Body of pancreas (tissue), 4 donors: ENCODE measurements at regions not wholly inside any gene's neighbourhood (a gene's known extent, or its start where the extent isn't known, plus 50 kb on each side); places are given as distances from the start of the nearest gene placed in this dataset.

Experiments used
- POLR2A ChIP-seq, 3 donors: fragments of 450-650 bp; IDR thresholded peaks; one replicate each; pipeline ENCODE4 v1.6.1; 2016; ENCODE audit warnings: antibody characterized with exemption in 3 of 3, mild to moderate bottlenecking in 2 of 3
- TF ChIP-seq, protein P1 (sequence below), 7 experiments: fragments of 450-650 bp in 4 of 7; fragments of 200-600 bp in 3 of 7; sonication (generic) in 3 of 7; IDR thresholded peaks; one replicate each; pipeline ENCODE4 v1.5.1; 2016 to 2019; ENCODE audit warnings: antibody characterized with exemption in 7 of 7

DNA sequence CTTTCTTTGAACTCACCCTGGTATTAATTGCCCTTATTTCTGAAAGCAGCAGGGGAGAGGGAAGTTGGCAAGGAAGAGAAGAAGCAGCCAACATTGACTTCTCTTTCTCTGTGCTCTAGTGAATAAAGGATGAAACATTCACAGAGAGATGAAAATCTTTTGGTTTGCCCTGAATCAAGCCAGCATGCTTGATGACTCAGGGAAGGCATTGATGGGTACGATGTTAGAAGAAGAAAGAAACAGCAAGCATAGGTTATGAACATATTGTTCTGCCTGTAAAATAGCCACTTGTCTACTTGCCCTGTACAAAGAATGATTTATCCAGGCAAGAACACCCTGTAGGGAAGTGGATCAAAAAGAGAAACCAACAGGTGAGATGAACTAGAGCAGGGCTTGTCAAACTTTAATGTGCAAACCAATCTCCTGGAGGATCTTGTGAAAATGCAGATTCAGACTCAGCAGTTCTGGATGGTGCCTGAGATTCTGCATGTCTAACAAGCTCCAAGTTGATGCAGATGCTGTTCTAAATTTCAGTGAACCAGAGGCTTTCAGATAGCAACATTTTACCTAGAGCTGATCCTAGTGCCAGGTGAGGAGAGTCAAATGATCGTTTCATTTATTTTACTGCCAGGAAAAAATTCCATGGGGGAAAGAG lies 586.6 kb upstream of the TLE4 start:
- TF ChIP-seq, protein P1, sequence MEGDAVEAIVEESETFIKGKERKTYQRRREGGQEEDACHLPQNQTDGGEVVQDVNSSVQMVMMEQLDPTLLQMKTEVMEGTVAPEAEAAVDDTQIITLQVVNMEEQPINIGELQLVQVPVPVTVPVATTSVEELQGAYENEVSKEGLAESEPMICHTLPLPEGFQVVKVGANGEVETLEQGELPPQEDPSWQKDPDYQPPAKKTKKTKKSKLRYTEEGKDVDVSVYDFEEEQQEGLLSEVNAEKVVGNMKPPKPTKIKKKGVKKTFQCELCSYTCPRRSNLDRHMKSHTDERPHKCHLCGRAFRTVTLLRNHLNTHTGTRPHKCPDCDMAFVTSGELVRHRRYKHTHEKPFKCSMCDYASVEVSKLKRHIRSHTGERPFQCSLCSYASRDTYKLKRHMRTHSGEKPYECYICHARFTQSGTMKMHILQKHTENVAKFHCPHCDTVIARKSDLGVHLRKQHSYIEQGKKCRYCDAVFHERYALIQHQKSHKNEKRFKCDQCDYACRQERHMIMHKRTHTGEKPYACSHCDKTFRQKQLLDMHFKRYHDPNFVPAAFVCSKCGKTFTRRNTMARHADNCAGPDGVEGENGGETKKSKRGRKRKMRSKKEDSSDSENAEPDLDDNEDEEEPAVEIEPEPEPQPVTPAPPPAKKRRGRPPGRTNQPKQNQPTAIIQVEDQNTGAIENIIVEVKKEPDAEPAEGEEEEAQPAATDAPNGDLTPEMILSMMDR (IDR thresholded peaks at IDR 0.05), result no peak
- TF ChIP-seq POLR2A (IDR thresholded peaks at IDR 0.05), result no peak
